HS-27A (cell line): ENCODE measurements at regions not wholly inside any gene's neighbourhood (a gene's known extent, or its start where the extent isn't known, plus 50 kb on each side); places are given as distances from the start of the nearest gene placed in this dataset.
"Not testable (repeated sequence)": the region's sequence is repeated elsewhere in the genome, so short reads cannot be mapped to it uniquely, and the experiment has no call there.

Experiments
- DNase-seq: peaks from one replicate; pipeline ENCODE4 v3.0.0-alpha.2; 2012; ENCODE audit warnings: low read depth, missing footprints

DNA sequence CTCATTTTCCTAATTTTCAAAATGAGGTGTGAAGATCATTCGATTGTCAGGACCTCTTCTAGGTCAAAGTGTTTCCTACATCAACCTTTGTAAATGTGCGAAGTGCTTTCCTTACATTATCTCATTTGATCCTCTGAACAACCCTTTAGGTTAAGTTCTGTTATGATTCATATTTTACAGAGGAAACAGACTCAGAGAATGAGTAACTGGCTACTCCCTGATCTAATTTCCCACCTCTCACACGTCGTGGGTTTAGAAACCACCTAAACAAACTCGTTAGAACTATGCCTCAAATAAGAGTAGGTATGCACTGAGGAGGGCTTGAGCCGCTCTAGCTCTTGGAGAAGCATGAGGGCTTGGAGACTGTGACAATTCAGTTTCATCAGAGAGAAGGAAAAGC lies 148.6 kb downstream of the CD47 start:
- DNase-seq: no peak

DNA sequence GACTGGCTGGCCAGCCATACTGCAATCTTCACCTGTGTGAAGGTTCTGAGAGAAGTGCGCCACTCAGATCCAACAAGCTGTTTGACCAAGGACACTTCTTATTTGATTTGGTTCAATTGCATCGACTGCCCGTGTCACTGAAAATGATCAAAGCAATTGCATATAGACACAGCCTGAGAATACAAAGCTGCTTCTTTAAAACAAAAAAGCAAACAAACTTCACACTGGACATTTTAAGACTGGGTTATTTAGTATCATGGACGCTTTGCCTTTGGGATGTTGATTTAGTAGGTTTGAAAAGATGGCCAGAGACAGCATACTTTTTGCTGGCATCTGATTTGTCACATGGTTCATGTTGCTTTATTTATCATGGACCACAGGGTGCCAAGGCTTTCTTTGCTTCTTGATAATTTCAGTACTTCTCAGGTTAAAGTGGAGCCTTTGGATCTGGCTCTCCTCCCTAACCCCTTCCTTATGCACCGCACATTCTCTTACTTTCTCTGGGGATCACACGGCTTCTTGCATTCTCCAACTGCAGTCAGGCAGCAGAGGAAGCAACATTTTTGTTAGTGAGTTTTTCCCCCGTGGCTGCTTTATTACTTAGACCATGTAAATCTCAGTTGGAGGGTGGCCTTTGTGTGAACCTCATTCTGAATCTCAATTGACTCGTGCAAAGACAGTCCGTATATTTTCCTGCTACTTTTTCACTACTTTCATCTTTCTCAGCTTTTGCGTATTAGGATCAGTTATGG lies 151.0 kb downstream of the CD47 start:
- DNase-seq: no peak

DNA sequence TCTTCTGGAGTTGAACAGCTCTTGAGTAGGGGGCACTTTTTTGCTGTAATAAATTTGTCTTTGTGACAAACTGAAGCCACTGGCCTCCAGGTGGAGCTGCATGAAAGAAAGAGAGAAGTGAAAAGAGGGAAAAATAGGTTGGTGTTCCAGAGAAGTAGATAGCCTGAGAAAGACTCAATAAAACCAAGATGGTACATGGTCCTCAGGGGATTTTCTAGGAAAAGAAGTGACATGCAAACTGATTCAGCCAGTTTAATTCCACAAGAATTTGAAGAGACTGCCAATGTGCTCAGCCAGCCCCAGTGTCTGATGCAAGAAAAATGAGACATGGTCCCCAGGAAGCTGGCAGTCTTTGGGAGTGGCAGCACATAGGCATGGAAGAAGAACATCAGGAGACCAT lies 152.7 kb downstream of the CD47 start:
- DNase-seq: peak; percentile 38

DNA sequence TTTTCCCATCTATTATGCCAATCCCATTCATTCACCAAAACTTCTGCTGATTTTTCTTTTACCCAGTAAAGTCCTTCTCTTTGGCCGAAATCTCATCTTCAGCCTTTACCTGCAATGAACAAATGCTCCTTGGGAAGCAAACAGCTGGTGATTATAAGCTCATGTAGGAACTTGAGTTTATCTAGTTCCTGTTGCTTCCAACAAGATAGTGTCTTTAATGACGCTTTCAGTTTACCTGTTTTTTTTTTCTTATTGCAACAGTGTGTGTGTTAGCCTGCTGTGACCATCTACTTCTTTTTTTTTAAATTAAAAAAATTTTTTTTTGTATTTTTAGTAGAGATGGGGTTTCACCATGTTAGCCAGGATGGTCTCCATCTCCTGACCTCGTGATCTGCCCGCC lies 156.0 kb downstream of the CD47 start:
- DNase-seq: no peak

GRCh38 chr3:107933450-107933849 lies 157.4 kb downstream of the CD47 start:
- no peak for DNase-seq

DNA sequence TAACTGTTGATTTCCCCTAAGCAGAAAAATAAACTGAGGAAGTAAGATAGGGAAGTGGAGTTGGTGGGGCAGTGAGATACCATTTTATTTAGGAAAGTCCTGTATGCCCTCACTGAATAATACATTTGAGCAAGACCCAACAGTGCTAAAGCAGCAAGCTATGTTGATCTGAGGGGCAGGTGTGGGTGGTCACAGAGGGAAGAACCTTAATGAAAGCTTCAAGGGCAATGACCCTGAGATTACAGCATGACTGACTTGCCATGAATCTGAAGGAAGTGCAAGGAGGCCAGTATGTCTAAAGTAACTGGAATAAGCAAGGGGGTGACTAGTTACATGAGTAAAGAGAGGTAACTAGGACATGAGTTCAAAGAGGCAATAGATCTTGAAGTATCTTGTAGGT lies 159.5 kb downstream of the CD47 start:
- no peak for DNase-seq

DNA sequence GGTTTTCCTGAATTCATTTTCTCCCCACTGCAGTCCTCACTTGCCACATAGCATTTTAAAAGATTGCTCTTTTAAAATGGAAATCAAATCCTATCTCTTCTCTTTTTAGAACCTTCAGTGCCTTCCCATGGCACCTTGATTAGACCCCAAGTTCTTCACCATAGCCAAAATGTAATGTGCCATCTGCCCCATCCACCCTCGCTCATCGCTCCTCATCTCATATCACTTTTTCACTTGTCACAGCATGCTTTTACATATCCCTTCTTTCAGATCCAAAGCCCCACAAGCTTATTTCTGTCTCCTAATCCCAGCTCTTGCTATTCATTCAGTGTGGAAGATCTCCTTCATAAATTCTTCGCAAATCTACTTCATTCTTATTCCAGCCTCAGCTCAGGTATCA lies 161.7 kb downstream of the CD47 start:
- DNase-seq: no peak

- peak; percentile 24 for DNase-seq
These were observed 162.8 kb downstream of the CD47 start for GRCh38 chr3:107928084-107928445.

- peak; percentile 49 for DNase-seq
These were observed 163.3 kb downstream of the CD47 start for GRCh38 chr3:107927361-107928083.

GRCh38 chr3:107925851-107926250 lies 165.0 kb downstream of the CD47 start:
- no peak for DNase-seq

GRCh38 chr3:107921038-107921437 lies 169.8 kb downstream of the CD47 start:
- no peak for DNase-seq

GRCh38 chr3:107920538-107920937 lies 170.3 kb downstream of the CD47 start:
- no peak for DNase-seq

DNA sequence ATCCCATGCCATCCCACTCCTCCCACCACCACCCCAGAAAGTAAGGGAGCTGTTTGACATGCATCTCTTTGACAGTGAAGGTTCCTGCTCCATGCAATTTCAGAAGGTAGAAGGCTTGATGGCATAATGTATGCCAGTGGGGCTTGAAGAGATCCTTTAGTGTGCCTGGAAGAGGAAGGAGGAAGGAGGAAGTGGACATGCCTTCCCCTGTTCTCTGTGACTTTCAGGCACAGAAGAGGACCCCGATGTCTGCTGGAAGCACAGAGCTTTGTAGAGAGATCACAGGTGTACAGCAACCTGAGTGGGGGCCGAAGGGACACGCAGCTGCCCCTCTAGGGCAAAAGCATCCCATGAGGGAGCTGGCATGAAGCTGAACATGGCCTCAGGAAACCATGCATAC lies 171.6 kb downstream of the CD47 start:
- DNase-seq: no peak

DNA sequence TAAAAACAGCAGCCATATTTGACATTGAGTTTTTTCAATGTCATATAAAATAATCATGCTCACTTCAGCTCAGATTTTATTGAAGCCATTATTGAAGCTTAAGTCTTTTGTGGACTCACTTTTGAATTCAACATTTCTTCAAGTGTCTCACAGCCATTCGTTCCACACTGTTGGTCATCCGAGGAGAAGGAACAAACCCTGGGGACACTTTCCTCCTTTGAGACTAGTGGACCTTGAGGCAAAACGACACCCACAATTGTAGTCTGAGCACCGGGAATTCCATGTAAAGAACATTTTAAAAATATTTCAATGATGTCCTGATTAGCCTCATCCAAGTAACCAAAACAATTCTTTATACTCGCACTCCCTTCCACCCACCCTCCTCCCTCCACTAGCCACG lies 174.7 kb downstream of the CD47 start:
- DNase-seq: no peak

DNA sequence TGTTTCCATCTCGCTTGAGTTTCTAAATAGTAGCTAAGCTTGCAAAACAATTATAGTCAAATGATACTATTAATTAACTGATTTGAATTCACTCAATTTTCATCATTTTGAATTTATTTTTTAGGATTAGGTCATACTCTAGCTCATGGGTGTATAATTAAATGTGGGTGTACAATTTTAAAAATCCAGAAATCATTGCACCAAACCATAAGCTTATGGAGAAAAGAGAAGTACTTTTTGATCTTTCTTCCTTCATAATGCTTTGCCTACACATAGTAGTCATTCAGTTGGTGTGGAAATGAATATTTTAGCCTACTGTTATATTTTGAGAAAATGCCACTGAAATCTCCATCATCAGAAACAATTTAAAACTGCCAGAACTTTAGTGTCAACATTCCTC lies 175.1 kb downstream of the CD47 start:
- DNase-seq: no peak

DNA sequence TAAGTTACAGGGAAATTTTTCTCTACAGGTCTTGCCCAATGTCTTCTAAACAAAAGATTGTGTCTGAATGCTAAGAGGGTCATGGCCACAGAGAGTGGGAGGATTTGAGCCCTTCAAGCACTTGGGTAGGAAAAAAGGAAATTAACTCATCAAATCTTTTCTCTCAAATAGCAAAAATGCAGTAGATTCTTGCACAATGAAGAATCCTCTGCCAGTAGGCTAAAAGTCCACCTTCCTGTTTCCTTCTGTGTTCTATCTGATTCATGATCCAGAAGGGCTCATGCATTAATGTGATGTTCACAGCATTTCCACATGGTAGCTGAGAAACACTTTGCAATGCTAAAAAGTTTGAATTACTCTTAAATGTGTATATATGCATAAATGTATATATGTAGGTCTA lies 177.1 kb downstream of the CD47 start:
- no peak for DNase-seq

GRCh38 chr3:107911337-107912000 lies 179.4 kb downstream of the CD47 start:
- DNase-seq: no peak

DNA sequence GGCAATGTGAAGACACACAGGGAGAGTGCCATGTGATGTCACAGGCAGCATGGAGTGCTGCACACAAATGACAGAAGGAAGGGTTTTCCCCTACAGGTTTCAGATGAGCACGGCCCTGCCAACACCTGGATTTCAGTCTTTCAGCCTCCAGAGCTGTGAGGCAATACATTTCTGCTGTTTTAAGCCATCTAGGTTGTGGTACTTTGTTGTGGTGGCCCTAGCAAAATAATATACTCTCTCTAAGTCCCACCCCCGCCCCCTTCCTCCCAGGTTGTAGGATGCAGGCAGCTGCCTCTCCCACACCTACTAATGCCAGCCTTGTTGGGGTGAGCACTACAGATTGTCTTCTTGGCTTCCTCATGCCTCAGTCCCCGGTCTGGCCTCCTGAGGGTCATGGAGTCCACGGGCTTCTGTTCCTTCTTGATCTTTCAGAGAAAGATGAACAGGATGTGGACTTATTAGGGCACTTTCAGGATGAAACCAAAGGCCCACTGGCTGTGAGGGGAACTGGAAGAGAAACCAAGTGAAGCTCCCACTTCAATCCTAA lies 180.0 kb downstream of the CD47 start:
- DNase-seq: no peak

- not testable (repeated sequence) for DNase-seq
These were observed 181.2 kb downstream of the CD47 start for GRCh38 chr3:107909583-107909982.

DNA sequence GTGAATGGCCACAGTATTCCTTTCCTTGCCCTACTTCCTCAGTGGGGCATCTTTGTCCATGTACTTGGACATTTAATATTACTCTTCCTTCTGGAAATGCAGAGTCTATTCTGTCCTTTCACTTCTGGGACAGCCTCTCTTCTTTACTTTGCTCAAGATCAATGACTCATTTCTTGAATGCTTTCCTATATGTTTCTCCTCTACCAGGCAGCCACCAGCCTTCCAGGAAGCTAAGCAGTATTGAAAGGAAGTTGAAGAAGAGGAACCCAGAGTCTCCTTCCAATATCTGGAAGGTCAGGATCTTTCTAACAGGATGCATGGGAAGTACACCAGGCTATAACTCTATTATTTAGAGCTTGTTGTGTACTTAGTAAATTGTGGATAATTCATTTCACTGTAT lies 182.8 kb downstream of the CD47 start:
- DNase-seq: no peak

- DNase-seq: no peak
These were observed 186.2 kb downstream of the CD47 start for GRCh38 chr3:107904536-107905066.

- no peak for DNase-seq
These were observed 190.7 kb downstream of the CD47 start for GRCh38 chr3:107899990-107900651.
